HCT116 (cell line): ENCODE measurements at regions not wholly inside any gene's neighbourhood (a gene's known extent, or its start where the extent isn't known, plus 50 kb on each side); places are given as distances from the start of the nearest gene placed in this dataset.

ENCODE experiments used
- ATAC-seq: fragments of 200-7000 bp; cut with Tn5 transposase; 2 replicates; pipeline ENCODE4 v1.9.1; 2020; ENCODE audit warnings: mild to moderate bottlenecking, moderate library complexity
- BruUV-seq: library from RNA; stranded (reverse); fragments of 400-500 nt; replicated peaks from 2 replicates; lab custom pipeline; 2021; lab: Mats Ljungman, UMichigan
- CTCF ChIA-PET: fragments of 300-600 bp; sonication (Branson Sonifier 250); formaldehyde crosslinking; loops from one replicate; lab custom pipeline; 2021; ENCODE audit warnings: antibody characterized with exemption; lab: Charles Lee
- POLR2A ChIA-PET: fragments of 300-600, 350-600 bp; sonication (Branson Sonifier 250); formaldehyde crosslinking; loops from one replicate; lab custom pipeline; 2021; ENCODE audit warnings: antibody characterized with exemption; lab: Charles Lee
- RAD21 ChIA-PET, 2 experiments: fragments of 300-600 bp; sonication (Branson Sonifier 250); formaldehyde crosslinking; loops; one replicate each; lab custom pipeline; 2023; ENCODE audit warnings: low total read pairs in 2 of 2; ENCODE audit not compliant: uncharacterized antibody in 2 of 2, unreplicated experiment in 2 of 2, low non-redundant PET in 1 of 2; lab: Charles Lee
- DNase-seq: peaks from one replicate; pipeline ENCODE4 v3.0.0-alpha.2; 2010; ENCODE audit warnings: low read depth, low spot score
- H2AFZ ChIP-seq: fragments of 200-600 bp; shearing (Covaris generic), sonication (generic); 2 replicates; pipeline ENCODE4 v1.6.1; 2017; ENCODE audit warnings: low read depth, mixed run types, mixed read lengths, antibody characterized with exemption, low read length; ENCODE audit not compliant: poor library complexity, severe bottlenecking
- H3K27ac ChIP-seq: 2 replicates; pipeline ENCODE4 v1.5.1; 2012; ENCODE audit warnings: low read depth, low read length
- H3K27me3 ChIP-seq: fragments of 200-600 bp; sonication (generic); 2 replicates; pipeline ENCODE4 v1.6.1; 2016; ENCODE audit warnings: mixed run types, low read length, mixed read lengths; ENCODE audit not compliant: insufficient read depth
- H3K36me3 ChIP-seq, 2 experiments: fragments of 200-500 bp in 1 of 2; fragments of 200-600 bp in 1 of 2; sonication (Bioruptor generic) in 1 of 2; sonication (generic) in 1 of 2; 2 replicates each; pipeline versions ENCODE4 v1.5.1 to v1.6.1; 2014 to 2016; ENCODE audit warnings: low read length in 2 of 2, inconsistent platforms in 1 of 2, mixed read lengths in 1 of 2, mixed run types in 1 of 2; ENCODE audit not compliant: insufficient read depth in 2 of 2, control insufficient read depth in 1 of 2
- H3K4me1 ChIP-seq, 2 experiments: fragments of 200-600 bp in 1 of 2; sonication (generic) in 1 of 2; 2 replicates each; pipeline versions ENCODE4 v1.5.1 to v1.6.1; 2012 to 2017; ENCODE audit warnings: low read length in 2 of 2, inconsistent platforms in 1 of 2, mild to moderate bottlenecking in 1 of 2, mixed read lengths in 1 of 2, mixed run types in 1 of 2, moderate library complexity in 1 of 2; ENCODE audit not compliant: insufficient read depth in 2 of 2, control insufficient read depth in 1 of 2
- H3K4me2 ChIP-seq: fragments of 200-600 bp; sonication (generic); 2 replicates; pipeline ENCODE4 v1.6.1; 2017; ENCODE audit warnings: mixed run types, low read length, mixed read lengths
- H3K4me3 ChIP-seq, 2 experiments: fragments of 200-600 bp in 1 of 2; sonication (generic) in 1 of 2; replicated peaks in 1 of 2; 2 replicates each; pipeline ENCODE4 v1.5.1; 2011 to 2016; ENCODE audit warnings: low read length in 2 of 2, control low read depth in 1 of 2, low read depth in 1 of 2, mild to moderate bottlenecking in 1 of 2, mixed read lengths in 1 of 2, mixed run types in 1 of 2
- H3K79me2 ChIP-seq: fragments of 200-600 bp; sonication (generic); 2 replicates; pipeline ENCODE4 v1.6.1; 2017; ENCODE audit warnings: mild to moderate bottlenecking, mixed run types, low read length, moderate library complexity, mixed read lengths; ENCODE audit not compliant: insufficient read depth
- H3K9ac ChIP-seq: fragments of 200-600 bp; sonication (generic); 2 replicates; pipeline ENCODE4 v1.6.1; 2016; ENCODE audit warnings: low read length, mixed read lengths
- H3K9me2 ChIP-seq: fragments of 200-600 bp; sonication (generic), shearing (Covaris generic); 2 replicates; pipeline ENCODE4 v1.6.1; 2017; ENCODE audit warnings: mixed run types, mild to moderate bottlenecking, moderate library complexity; ENCODE audit not compliant: insufficient read depth
- H3K9me3 ChIP-seq, 2 experiments: fragments of 200-500 bp in 1 of 2; fragments of 200-600 bp in 1 of 2; sonication (Bioruptor generic) in 1 of 2; sonication (generic) in 1 of 2; 2 replicates each; pipeline ENCODE4 v1.6.1; 2014 to 2017; ENCODE audit warnings: low read length in 2 of 2, mixed read lengths in 2 of 2, inconsistent platforms in 1 of 2, low read depth in 1 of 2, mild to moderate bottlenecking in 1 of 2, mixed run types in 1 of 2, moderate library complexity in 1 of 2; ENCODE audit not compliant: control insufficient read depth in 1 of 2, insufficient read depth in 1 of 2
- H4K20me1 ChIP-seq: fragments of 200-600 bp; sonication (generic), shearing (Covaris generic); 2 replicates; pipeline ENCODE4 v1.6.1; 2017; ENCODE audit warnings: mixed run types, mild to moderate bottlenecking, moderate library complexity; ENCODE audit not compliant: insufficient read depth
- ELF1 ChIP-seq: IDR thresholded peaks from 2 replicates; pipeline ENCODE4 v1.6.1; 2012; ENCODE audit warnings: low read depth, borderline replicate concordance
- MAX ChIP-seq: IDR thresholded peaks from 2 replicates; pipeline ENCODE4 v1.6.1; 2012
- SRF ChIP-seq: IDR thresholded peaks from 2 replicates; pipeline ENCODE4 v1.6.1; 2012; ENCODE audit warnings: low read depth
- TCF7L2 ChIP-seq: IDR thresholded peaks from 2 replicates; pipeline ENCODE4 v1.7.0; 2011; ENCODE audit warnings: borderline replicate concordance, inconsistent platforms; ENCODE audit not compliant: insufficient read depth, insufficient read length; ENCODE audit errors: extremely low read depth
- YY1 ChIP-seq: IDR thresholded peaks from 2 replicates; pipeline ENCODE4 v1.6.1; 2011; ENCODE audit warnings: low read length, low read depth, moderate library complexity, mild to moderate bottlenecking; ENCODE audit not compliant: insufficient replicate concordance; ENCODE audit errors: extremely low read depth
- ZBTB33 ChIP-seq: IDR thresholded peaks from 2 replicates; pipeline ENCODE4 v1.6.1; 2011; ENCODE audit warnings: mild to moderate bottlenecking, low read length, moderate library complexity; ENCODE audit not compliant: insufficient replicate concordance; ENCODE audit errors: extremely low read depth
- ZFX ChIP-seq: fragments of 450-650 bp; IDR thresholded peaks from 2 replicates; pipeline ENCODE4 v1.6.1; 2017
- ZNF274 ChIP-seq: fragments of 200-500 bp; sonication (Bioruptor generic); IDR thresholded peaks from 2 replicates; pipeline ENCODE4 v1.6.1; 2014; ENCODE audit warnings: mild to moderate bottlenecking, low read depth, low read length, inconsistent platforms
- intact Hi-C: fragments of 100-400 bp; cut with micrococcal nuclease; formaldehyde crosslinking; loops from 2 replicates; pipeline ENCODE4 v1.10.0; 2022

- TF ChIP-seq TCF7L2 = peak; percentile 92
- TF ChIP-seq ZFX = no peak
- no peak for TF ChIP-seq ZNF274
- TF ChIP-seq SRF = peak; percentile 91
These were observed 500.9 kb downstream of the SOX2 start (continued) for GRCh38 chr3:182212479-182213076.

- H3K9ac ChIP-seq = no peak overlapping the region
- no peak overlapping the region for H2AFZ ChIP-seq
- no peak overlapping the region for H3K27ac ChIP-seq
- H3K79me2 ChIP-seq = no peaks in the 10 kb centered on the region
- POLR2A ChIA-PET = no interaction called here
- DNase-seq = no peak
- no TSS peak for BruUV-seq
- peaks cover 19 to 23% of the 10 kb centered on the region in 2 experiments for H3K4me1 ChIP-seq
- H3K9me3 ChIP-seq = no peaks in the 10 kb centered on the region
- TF ChIP-seq ELF1 = no peak
- no peak for TF ChIP-seq ZFX
- TF ChIP-seq TCF7L2 = no peak
- TF ChIP-seq ZBTB33 = no peak
- no peak for TF ChIP-seq YY1
- TF ChIP-seq MAX = no peak
- H3K4me2 ChIP-seq = no peak overlapping the region
- H3K4me3 ChIP-seq = no peak overlapping the region
- no peak for ATAC-seq
- no peaks in the 10 kb centered on the region for H3K36me3 ChIP-seq
- RAD21 ChIA-PET = no interaction called here
- intact Hi-C loops = no loop called here
- no peaks in the 10 kb centered on the region for H3K9me2 ChIP-seq
- H3K27me3 ChIP-seq = no peaks in the 10 kb centered on the region
- CTCF ChIA-PET = interaction anchor here (1.0 to 1.9 kb wide), 2 partner anchors 12 to 514 kb away, joined by 3 to 6 read pairs; no protein-coding TSS in a partner anchor
- H4K20me1 ChIP-seq = no peaks in the 10 kb centered on the region
These were observed 502.7 kb downstream of the SOX2 start for GRCh38 chr3:182214416-182214815.
